GM23338 (cell line): ENCODE measurements at regions not wholly inside any gene's neighbourhood (a gene's known extent, or its start where the extent isn't known, plus 50 kb on each side); places are given as distances from the start of the nearest gene placed in this dataset.

Source experiments
- ATAC-seq: fragments of 200-7000 bp; cut with Tn5 transposase; 3 replicates; pipeline ENCODE4 v1.9.1; 2020
- DNase-seq: peaks from one replicate; pipeline ENCODE4 v3.0.0-alpha.2; 2015; ENCODE audit warnings: low spot score
- H2AFZ ChIP-seq: fragments of 200-600 bp; sonication (generic); 2 replicates; pipeline ENCODE4 v1.8.0; 2016; ENCODE audit warnings: antibody characterized with exemption, mild to moderate bottlenecking, moderate library complexity
- H3F3A ChIP-seq: fragments of 200-600 bp; sonication (generic); replicated peaks from 2 replicates; pipeline ENCODE4 v1.8.0; 2017; ENCODE audit warnings: antibody characterized with exemption, mixed run types, low read depth
- H3K27ac ChIP-seq: fragments of 200-600 bp; sonication (generic); 2 replicates; pipeline ENCODE4 v1.6.1; 2016; ENCODE audit warnings: low read depth
- H3K27me3 ChIP-seq: fragments of 200-600 bp; sonication (generic); 2 replicates; pipeline ENCODE4 v1.8.0; 2016; ENCODE audit warnings: mild to moderate bottlenecking, mixed run types, moderate library complexity; ENCODE audit not compliant: insufficient read depth
- H3K36me3 ChIP-seq: fragments of 200-600 bp; sonication (generic); 2 replicates; pipeline ENCODE4 v1.8.0; 2016; ENCODE audit warnings: mild to moderate bottlenecking; ENCODE audit not compliant: insufficient read depth
- H3K4me1 ChIP-seq: fragments of 200-600 bp; sonication (generic); 2 replicates; pipeline ENCODE4 v1.8.0; 2016; ENCODE audit warnings: mild to moderate bottlenecking, moderate library complexity; ENCODE audit not compliant: insufficient read depth
- H3K4me2 ChIP-seq: fragments of 200-600 bp; sonication (generic); 2 replicates; pipeline ENCODE4 v1.7.1; 2017; ENCODE audit warnings: mixed run types
- H3K4me3 ChIP-seq: fragments of 200-600 bp; sonication (generic); 2 replicates; pipeline ENCODE4 v1.6.1; 2016; ENCODE audit warnings: mixed run types
- H3K79me2 ChIP-seq: fragments of 200-600 bp; sonication (generic); replicated peaks from 2 replicates; pipeline ENCODE4 v1.8.0; 2017; ENCODE audit warnings: mild to moderate bottlenecking; ENCODE audit not compliant: insufficient read depth
- H3K9me2 ChIP-seq: fragments of 200-600 bp; sonication (generic); 2 replicates; pipeline ENCODE4 v1.8.0; 2017; ENCODE audit not compliant: insufficient read depth
- H4K20me1 ChIP-seq: fragments of 200-600 bp; sonication (generic); replicated peaks from 2 replicates; pipeline ENCODE4 v1.8.0; 2017; ENCODE audit warnings: mild to moderate bottlenecking; ENCODE audit not compliant: insufficient read depth
- H3K27ac Mint-ChIP-seq: 2 replicates; pipeline ENCODE4 v1.8.0; 2020; ENCODE audit warnings: inconsistent platforms, mild to moderate bottlenecking, moderate library complexity, mixed read lengths
- H3K27me3 Mint-ChIP-seq: 3 replicates; pipeline ENCODE4 v1.8.0; 2022; ENCODE audit warnings: low read depth, mild to moderate bottlenecking, moderate library complexity, mixed read lengths, inconsistent platforms; ENCODE audit not compliant: insufficient read depth, poor library complexity
- H3K36me3 Mint-ChIP-seq: 3 replicates; pipeline ENCODE4 v1.8.0; 2021; ENCODE audit warnings: low read depth, mild to moderate bottlenecking, inconsistent platforms, moderate library complexity, mixed read lengths
- H3K4me1 Mint-ChIP-seq: 3 replicates; pipeline ENCODE4 v1.8.0; 2020; ENCODE audit warnings: mild to moderate bottlenecking, inconsistent platforms, mixed read lengths
- H3K4me3 Mint-ChIP-seq: 3 replicates; pipeline ENCODE4 v1.8.0; 2021; ENCODE audit warnings: moderate library complexity, mild to moderate bottlenecking, inconsistent platforms, mixed read lengths
- H3K9me3 Mint-ChIP-seq: 3 replicates; pipeline ENCODE4 v1.8.0; 2020; ENCODE audit warnings: moderate library complexity, mild to moderate bottlenecking, inconsistent platforms, mixed read lengths
- CREB1 ChIP-seq: fragments of 250-450 bp; sonication (Bioruptor Pico); IDR thresholded peaks from 2 replicates; pipeline ENCODE4 v1.5.0; 2020; ENCODE audit warnings: low read depth, mild to moderate bottlenecking, moderate library complexity
- ETS1 ChIP-seq: IDR thresholded peaks from 2 replicates; pipeline ENCODE4 v1.6.1; 2016; ENCODE audit warnings: antibody characterized with exemption
- EZH2 ChIP-seq: fragments of 200-600 bp; sonication (generic); IDR thresholded peaks from one replicate; pipeline ENCODE4 v1.8.0; 2017; ENCODE audit warnings: antibody characterized with exemption, mild to moderate bottlenecking, low read depth; ENCODE audit not compliant: unreplicated experiment
- EZH2phosphoT487 ChIP-seq: fragments of 200-600 bp; sonication (generic); IDR thresholded peaks from one replicate; pipeline ENCODE4 v1.8.1; 2018; ENCODE audit warnings: antibody characterized with exemption; ENCODE audit not compliant: unreplicated experiment
- JUNB ChIP-seq: IDR thresholded peaks from one replicate; pipeline ENCODE4 v1.6.1; 2016; ENCODE audit warnings: antibody characterized with exemption; ENCODE audit not compliant: unreplicated experiment
- NANOG ChIP-seq: IDR thresholded peaks from 2 replicates; pipeline ENCODE4 v1.6.1; 2016; ENCODE audit warnings: antibody characterized with exemption, borderline replicate concordance
- POLR2AphosphoS5 ChIP-seq: IDR thresholded peaks from 2 replicates; pipeline ENCODE4 v1.6.1; 2016; ENCODE audit warnings: antibody characterized with exemption, low read depth
- REST ChIP-seq: IDR thresholded peaks from one replicate; pipeline ENCODE4 v1.6.1; 2018; ENCODE audit warnings: antibody characterized with exemption; ENCODE audit not compliant: unreplicated experiment
- ZNF114 ChIP-seq: fragments of 250-450 bp; sonication (Bioruptor Pico); IDR thresholded peaks from 2 replicates; pipeline ENCODE4 v1.5.0; 2020; ENCODE audit warnings: mild to moderate bottlenecking, moderate library complexity
- ZNF331 ChIP-seq: fragments of 250-450 bp; sonication (Bioruptor Pico); IDR thresholded peaks from 2 replicates; pipeline ENCODE4 v1.5.0; 2020; ENCODE audit warnings: low read depth, mild to moderate bottlenecking, moderate library complexity
- ZNF462 ChIP-seq: fragments of 250-450 bp; sonication (Bioruptor Pico); IDR thresholded peaks from 2 replicates; pipeline ENCODE4 v1.5.0; 2020; ENCODE audit warnings: mild to moderate bottlenecking, moderate library complexity

GRCh38 chr16:79790854-79791253, 190.3 kb upstream of the MAF start (continued):
- TF ChIP-seq ZNF462 (CRISPR knock-in tag), result no peak
- TF ChIP-seq ZNF114 (CRISPR knock-in tag), result no peak
- no peak for TF ChIP-seq NANOG
- no peak for TF ChIP-seq ETS1

GRCh38 chr16:79788949-79789348, 188.4 kb upstream of the MAF start:
- H3K27me3 ChIP-seq, result no peaks in the 10 kb centered on the region
- no peak overlapping the region for H3K27ac ChIP-seq
- H3K4me1 ChIP-seq, result no peaks in the 10 kb centered on the region
- H2AFZ ChIP-seq, result no peak overlapping the region
- no peaks in the 10 kb centered on the region for H4K20me1 ChIP-seq
- no peak overlapping the region for H3K4me2 ChIP-seq
- H3K36me3 Mint-ChIP-seq, result no peaks in the 10 kb centered on the region
- no peaks in the 10 kb centered on the region for H3F3A ChIP-seq
- H3K79me2 ChIP-seq, result no peaks in the 10 kb centered on the region
- no peak for DNase-seq
- H3K36me3 ChIP-seq, result no peaks in the 10 kb centered on the region
- H3K27ac Mint-ChIP-seq, result no peak overlapping the region
- H3K4me3 ChIP-seq, result no peak overlapping the region
- peaks cover 7% of the 10 kb centered on the region; the same call in 1 of the 2 replicates for H3K9me2 ChIP-seq
- H3K27me3 Mint-ChIP-seq, result no peaks in the 10 kb centered on the region
- H3K9me3 Mint-ChIP-seq, result no peaks in the 10 kb centered on the region
- H3K4me3 Mint-ChIP-seq, result no peak overlapping the region
- ATAC-seq, result no peak
- no peaks in the 10 kb centered on the region for H3K4me1 Mint-ChIP-seq
- TF ChIP-seq JUNB (no peak), EZH2phosphoT487 (no peak), REST (no peak), POLR2AphosphoS5 (no peak), EZH2 (no peak), ZNF331 (CRISPR knock-in tag) (no peak), CREB1 (no peak)
